SW 1271 (cell line): ENCODE measurements at regions not wholly inside any gene's neighbourhood (a gene's known extent, or its start where the extent isn't known, plus 50 kb on each side); places are given as distances from the start of the nearest gene placed in this dataset.

Experiments used
- DNase-seq, 2 experiments: peaks; one replicate each; lab custom pipeline; 2025; lab: John Stamatoyannopoulos, UW

DNA sequence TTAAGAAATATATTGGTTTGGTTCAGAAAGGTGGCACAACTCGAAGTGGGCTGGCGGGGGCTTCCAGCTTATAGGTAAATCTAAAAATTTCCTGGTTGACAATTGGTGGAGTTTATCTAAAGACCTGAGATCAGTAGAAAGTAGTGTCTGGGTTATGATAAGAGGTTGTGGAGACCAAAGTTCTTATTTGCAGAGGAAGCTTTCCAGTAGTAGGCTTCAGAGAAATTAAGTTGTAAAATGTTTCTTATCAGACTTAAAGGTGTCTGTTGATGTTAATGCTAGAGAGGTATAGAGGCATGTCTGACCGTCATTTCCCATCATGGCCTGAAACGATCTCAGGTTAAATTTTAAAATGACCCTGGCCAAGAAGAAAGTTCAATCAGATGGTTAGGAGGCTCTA is 565.2 kb upstream of the DPPA4 start:
- no peak for DNase-seq

DNA sequence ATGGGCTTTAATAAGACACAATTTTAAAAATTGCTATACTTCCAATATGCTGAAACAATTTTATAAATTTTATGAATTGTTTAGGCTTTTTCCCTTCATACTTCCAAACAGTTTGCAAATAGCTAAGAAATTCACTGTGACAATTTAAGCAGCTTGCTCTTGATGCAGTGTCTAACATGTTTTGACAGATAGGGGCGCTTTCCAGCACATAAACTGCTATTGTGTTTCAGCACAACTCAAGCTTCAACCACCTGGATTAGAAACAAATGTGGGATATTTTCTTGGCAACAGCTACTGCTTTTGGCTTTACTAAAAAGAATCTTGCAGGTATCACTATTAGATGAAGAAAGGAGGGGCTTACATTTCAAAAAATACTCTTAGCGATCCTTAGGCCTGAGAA is 565.8 kb upstream of the DPPA4 start:
- peak in 1 of 2 experiments; percentile 5 for DNase-seq

DNA sequence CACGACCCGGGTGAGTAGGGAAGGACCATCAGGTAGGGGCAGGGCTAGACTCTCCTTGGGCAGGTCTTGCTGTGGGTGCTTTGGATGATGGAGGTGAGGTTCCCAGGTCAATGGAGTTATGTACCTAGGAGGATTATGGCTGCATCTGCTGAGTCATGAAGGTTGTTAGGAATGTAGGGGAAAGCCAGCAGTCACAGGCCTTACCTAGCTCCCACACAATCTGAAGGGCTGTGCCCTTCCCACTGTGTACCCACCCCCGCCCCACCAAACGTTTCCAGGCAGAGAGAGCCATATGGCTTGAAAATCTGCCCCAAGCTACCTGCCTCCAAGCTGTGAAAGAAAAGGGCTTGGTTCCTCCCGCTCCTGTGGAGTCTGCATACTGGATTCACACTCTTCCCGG is 573.4 kb upstream of the DPPA4 start:
- no peak for DNase-seq

- DNase-seq: no peak
Observed at GRCh38 chr3:109918740-109919139, 581.4 kb upstream of the DPPA4 start.

DNA sequence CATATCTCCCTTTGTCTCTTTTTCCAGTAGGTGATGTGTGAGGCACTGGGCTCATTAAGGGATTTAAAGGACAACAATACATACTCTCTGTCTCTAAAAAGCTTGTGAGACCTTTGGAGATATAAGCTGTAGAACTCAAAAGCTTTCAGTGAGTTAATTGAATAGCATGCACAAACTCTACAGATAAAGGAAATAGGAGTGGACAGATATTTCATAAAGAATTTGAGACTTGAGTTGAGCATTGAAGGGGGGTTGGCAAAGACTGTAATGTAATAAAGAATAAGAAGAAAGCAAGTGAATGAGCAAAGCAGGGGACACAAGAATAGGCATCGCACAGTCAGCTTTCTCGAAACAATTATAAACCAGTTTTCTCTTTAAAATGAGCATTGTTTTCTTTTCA is 583.4 kb upstream of the DPPA4 start:
- no peak for DNase-seq

DNA sequence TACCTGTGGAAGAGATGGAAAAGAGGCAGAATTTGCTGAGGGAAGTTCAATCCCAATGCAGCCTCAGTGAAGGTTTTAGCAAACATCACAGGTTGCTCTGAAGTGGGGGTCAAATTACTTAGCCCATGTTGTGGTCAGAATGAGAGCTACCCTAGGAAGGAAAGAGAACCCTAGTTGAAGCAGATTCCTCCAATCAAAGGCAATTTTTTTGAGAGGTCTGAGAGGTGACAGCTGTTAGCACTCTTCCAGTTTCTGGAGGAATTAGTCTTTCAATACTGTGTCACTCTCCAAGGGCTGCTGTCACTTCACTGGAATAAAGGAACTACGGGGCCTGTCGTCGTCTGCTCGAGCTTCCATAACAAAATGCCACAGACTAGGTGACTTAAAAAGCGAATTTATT is 584.2 kb upstream of the DPPA4 start:
- DNase-seq: no peak

DNA sequence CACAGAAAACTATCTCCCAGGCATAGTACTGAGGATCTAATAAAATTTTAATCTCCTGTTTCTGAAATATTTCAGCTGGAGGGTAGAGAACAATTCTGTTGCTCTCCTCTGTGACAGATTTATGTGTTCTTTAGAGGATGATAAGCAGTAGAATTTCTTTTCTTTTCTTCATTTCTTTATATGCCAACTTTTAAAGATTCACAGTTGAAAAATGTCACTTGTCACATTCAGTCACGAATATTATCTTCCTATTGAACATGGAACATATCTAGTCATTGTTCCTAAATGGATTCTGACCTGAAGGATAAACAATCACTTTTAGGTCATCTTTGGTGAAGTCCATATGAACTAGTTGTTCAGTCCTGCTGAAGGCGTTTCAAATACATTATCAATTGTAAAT is 585.5 kb upstream of the DPPA4 start:
- DNase-seq: no peak

DNA sequence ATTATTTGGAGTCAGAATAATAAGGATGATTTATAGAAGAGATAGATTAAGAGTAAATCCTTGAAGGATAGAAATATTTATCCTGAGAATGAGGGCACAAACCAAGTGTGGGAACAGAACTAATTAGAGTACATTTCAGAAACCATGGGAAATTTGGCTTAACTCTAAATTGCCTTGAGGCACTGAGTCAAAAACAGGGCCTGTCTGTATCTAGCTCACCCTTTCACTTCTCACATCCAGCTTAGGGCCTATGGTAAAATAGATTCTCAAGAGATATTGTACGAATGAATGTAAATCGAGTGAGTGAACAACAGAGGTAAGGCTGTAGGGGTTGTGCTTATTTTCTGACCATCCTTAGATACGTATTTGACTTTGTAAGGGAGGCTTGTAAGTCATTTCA is 586.1 kb upstream of the DPPA4 start:
- DNase-seq: no peak

GRCh38 chr3:109924196-109924595 is 586.9 kb upstream of the DPPA4 start:
- DNase-seq: no peak

DNA sequence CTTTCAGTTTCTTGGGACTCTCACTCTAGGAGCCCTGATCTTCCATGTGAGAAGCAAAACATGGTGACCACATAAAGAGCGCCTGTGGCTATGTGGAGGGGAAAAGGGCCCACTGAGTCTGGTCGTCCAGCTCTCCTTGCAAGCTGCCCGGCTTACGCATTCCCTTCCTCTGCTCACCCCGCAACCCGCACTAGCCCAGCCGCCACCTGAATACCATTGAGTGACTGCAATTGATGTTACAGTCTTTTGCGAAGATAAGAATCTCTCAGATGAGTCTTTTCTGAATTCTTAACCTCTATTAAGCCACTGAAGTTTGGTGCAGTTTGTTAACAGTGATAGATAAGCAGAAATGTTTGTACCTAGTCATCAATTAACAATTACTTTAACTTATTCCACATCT is 589.0 kb upstream of the DPPA4 start:
- no peak for DNase-seq

DNA sequence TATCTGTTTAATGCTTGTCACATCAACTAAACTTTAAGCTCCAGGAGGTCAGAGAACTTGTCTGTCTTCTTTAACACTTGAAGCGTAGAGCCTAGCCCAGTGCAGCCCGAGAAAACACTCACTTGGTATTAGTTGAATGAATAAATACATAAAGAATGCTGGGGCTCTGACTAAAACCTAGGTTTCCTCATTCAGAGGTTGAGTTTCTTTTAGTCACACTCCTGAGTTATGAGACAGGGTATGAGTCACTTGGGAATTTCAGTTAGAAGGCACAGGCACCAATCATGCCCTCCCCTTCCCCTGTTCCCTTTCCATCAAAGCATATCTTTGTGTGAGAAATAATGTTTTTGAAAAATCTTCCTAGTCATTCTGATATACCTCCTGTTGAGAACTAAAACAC is 589.8 kb upstream of the DPPA4 start:
- peak; percentile 84 to 99 for DNase-seq

- peak in 1 of 2 experiments; percentile 11 for DNase-seq
Observed at GRCh38 chr3:109927726-109928125, 590.4 kb upstream of the DPPA4 start.

GRCh38 chr3:109930582-109930981 is 593.2 kb upstream of the DPPA4 start:
- no peak for DNase-seq

DNA sequence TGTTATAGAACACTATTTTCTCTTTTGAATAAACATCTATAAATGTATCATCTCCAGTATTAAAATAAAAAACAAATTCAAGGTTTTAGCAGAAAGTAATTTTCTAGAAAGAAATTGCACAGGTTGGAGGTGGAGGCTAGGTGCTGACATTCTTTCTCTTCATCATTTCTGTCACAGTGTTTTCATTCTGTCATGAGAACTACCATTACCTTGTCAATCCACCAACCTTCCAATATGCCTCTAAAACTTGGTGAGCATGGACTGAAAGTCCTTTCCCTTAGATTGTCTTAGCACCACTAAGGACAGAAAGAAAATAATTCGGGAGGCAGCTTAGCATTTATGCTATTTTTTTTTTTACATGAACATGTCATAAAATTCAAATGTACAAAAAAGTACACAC is 596.2 kb upstream of the DPPA4 start:
- no peak for DNase-seq

DNA sequence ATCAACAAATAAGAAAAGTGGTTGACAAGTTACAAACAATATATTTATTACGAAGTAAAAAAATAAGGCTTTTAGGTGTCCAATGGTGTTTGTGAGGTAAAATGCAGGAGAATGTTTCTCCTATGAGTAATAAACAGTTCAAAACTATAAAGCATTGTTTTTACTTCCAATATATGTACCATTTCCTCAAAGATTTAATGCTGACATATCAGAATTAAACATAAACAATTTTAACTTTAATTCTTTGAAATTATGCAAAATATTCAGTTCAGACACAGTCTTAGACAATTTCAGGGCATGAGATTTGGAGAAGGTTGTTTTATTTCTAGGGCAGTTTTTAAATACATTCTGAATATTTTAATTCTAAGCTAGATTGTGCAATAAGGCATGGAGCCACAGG is 602.5 kb upstream of the DPPA4 start:
- no peak for DNase-seq

DNA sequence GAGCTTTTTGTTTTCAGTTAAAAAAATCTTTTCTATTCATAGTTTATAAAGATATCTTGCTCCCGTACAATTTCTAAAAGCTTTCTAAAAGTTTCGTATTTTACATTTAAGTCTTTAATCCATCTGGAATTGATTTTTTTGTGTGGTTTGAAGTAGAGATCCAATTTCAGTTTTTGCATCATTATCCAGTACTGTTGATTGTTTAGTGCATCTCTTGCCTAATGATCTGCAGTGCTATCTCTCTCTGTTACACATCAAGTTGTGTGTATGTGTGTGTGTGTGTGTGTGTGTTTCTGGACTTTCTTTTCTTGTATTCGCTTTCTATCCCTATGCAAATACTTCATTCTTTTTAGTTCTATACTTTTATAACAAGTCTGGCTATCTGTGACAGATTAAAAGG is 605.8 kb upstream of the DPPA4 start:
- DNase-seq: no peak

DNA sequence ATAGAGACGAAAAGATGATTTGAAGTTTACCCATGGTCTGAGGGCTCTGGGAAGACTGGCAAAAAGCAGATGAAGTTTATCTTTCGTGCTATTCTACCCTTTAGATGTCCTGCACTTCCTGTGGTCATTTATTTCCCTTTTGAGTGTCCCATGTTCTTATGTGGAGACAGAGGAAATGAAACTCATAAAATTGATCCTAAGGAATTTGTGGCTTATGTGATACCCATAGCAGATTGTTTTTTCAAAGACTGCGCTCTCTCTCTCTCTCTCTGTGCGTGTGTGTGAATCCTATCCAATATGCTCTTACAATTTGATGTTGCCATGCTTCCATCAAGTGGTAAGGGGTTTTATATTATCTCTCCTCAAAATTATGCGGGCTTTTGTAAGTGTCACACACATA is 607.5 kb upstream of the DPPA4 start:
- no peak for DNase-seq

DNA sequence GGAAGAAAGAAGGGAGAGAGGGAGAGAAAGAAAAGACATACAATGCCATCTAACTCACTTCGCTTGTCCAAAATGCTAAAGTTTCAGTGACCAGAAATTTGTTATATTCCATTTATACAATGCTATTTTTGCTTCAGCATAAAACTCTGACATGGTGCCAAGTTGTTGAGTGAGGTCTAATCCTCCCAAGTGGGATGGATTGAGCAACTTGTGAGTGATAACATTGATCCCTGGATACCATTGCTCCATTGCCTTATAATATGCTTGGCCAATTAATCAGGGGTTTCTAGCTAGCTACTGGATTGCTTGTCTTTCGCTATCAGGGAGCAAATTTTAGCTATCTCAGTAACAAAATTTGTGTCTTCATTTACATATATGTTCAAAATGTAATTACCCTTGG is 615.6 kb upstream of the DPPA4 start:
- no peak for DNase-seq

DNA sequence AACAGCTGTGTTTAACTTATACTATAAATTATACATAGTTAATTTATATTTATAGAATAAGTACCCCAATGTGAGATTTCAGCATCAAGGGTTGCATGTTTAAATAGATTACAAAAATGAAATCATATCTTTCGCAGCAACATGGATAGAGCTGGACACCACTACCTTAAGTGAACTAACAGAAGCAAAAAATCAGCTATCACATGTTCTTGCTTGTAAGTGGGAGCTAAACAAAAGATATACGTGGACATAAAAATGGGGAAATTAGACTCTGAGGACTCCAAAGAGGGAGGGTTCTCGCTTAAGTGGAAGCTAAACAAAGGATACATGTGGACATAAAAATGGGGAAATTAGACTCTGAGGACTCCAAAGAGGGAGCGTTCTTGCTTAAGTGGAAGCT is 626.5 kb upstream of the DPPA4 start:
- DNase-seq: no peak

GRCh38 chr3:109973733-109974132 is 636.4 kb upstream of the DPPA4 start:
- DNase-seq: no peak

GRCh38 chr3:109977897-109978296 is 640.6 kb upstream of the DPPA4 start:
- no peak for DNase-seq

DNA sequence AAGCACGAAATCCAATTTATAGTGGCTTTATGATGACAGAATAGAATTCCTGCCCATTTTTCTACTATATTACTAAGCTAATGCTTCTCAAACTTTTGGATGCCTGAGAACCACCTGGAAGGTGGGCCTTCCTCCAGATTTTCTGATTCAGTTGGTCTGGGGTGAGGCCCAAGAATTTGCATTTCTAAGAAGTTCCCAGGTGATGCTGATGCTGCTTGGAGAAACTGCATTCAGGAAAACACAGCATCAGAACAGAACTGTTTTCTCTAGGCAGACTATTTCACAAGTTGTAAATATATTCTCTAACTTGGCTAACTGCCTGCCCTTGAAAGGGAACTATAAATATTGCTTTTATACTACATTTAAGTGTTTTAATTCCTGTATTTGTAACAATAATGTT is 644.9 kb upstream of the DPPA4 start:
- DNase-seq: no peak

DNA sequence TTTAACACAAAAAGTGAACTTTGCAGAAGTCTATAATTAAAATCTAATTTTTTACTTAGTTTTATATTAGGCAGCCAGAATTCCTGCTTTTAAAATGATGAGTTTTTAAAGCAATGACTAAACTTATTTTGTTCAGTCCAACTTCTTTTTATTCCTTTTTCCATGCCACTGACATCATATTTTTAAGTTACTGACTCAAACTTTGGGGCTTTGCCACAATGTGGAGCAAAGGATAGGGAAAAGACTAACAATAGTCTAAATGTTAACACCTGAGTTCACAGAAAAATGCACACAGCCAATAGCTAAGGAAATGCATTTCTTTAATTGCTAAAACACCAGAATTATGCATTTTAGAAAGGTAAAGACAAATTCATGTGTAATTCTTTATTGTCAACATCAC is 647.6 kb upstream of the DPPA4 start:
- DNase-seq: no peak

DNA sequence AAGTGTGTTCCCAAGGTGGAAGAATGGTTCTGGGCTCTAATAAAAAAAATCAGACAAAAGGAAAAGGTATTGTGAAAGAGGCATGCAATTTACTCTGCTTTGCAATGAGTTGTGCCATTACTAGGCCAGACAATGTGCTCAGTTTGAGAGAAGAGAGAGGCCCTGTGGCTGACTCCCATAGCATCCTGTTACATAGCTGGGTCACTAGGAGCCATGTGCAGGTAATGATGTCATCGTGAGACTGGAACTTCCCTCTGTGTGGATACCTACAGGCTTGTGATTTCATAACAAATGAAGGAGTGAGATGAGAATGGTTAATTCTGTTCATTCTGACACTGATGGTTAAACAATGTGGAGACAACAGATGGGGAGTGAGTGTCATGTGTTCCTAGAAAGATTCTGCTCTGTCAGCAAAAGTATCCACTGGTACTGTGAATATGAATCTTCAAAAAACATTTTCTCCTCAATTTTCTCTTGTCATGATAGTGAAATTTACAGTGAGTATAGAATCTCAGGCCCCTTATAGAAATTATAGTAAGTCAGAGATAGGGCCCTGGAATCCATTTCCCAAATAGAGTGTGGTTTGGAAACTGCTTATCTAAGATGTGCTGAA is 648.7 kb upstream of the DPPA4 start:
- DNase-seq: no peak

DNA sequence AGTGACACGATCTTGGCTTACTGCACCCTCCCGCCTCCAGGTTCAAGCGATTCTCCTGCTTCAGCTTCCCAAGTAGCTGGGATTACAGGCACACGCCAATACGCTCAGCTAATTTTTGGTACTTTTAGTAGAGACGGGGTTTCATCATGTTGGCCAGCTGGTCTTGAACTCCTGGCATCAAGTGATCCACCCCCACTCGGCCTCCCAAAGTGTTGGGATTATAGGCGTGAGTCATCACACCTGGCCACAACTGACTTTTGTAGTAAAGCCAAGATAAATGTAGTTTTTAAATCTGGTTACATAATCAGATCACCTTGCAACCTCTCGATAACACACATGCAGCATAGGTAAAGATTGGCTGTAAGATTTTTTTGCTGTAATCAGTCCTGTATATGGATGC is 657.5 kb upstream of the DPPA4 start:
- no peak for DNase-seq
